NB4 (cell line): ENCODE measurements at regions not wholly inside any gene's neighbourhood (a gene's known extent, or its start where the extent isn't known, plus 50 kb on each side); places are given as distances from the start of the nearest gene placed in this dataset.

Experiments
- MYC ChIP-seq: IDR thresholded peaks from 2 replicates; pipeline ENCODE4 v1.6.1; 2011; ENCODE audit warnings: low read depth, low read length
- POLR2A ChIP-seq: IDR thresholded peaks from 2 replicates; pipeline ENCODE4 v1.6.1; 2011; ENCODE audit warnings: mild to moderate bottlenecking; ENCODE audit not compliant: insufficient read length; ENCODE audit errors: extremely low read depth
- TF ChIP-seq, protein P1 (sequence below): IDR thresholded peaks from one replicate; pipeline ENCODE4 v1.5.1; 2012; ENCODE audit warnings: low read depth, low read length

GRCh38 chr4:155491336-155492120 is 114.8 kb upstream of the MAP9 start:
- TF ChIP-seq POLR2A (no peak), MYC (no peak)
- TF ChIP-seq, protein P1, sequence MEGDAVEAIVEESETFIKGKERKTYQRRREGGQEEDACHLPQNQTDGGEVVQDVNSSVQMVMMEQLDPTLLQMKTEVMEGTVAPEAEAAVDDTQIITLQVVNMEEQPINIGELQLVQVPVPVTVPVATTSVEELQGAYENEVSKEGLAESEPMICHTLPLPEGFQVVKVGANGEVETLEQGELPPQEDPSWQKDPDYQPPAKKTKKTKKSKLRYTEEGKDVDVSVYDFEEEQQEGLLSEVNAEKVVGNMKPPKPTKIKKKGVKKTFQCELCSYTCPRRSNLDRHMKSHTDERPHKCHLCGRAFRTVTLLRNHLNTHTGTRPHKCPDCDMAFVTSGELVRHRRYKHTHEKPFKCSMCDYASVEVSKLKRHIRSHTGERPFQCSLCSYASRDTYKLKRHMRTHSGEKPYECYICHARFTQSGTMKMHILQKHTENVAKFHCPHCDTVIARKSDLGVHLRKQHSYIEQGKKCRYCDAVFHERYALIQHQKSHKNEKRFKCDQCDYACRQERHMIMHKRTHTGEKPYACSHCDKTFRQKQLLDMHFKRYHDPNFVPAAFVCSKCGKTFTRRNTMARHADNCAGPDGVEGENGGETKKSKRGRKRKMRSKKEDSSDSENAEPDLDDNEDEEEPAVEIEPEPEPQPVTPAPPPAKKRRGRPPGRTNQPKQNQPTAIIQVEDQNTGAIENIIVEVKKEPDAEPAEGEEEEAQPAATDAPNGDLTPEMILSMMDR = no peak
